SHP77 (cell line): ENCODE measurements at regions not wholly inside any gene's neighbourhood (a gene's known extent, or its start where the extent isn't known, plus 50 kb on each side); places are given as distances from the start of the nearest gene placed in this dataset.
"Not testable (repeated sequence)": the region's sequence is repeated elsewhere in the genome, so short reads cannot be mapped to it uniquely, and the experiment has no call there.

Experiments used
- DNase-seq, 2 experiments: peaks; one replicate each; lab custom pipeline; 2025; lab: John Stamatoyannopoulos, UW

GRCh38 chr5:128799945-128800344 lies 165.3 kb upstream of the SLC27A6 start:
- no peak for DNase-seq

GRCh38 chr5:128800377-128800776 lies 164.9 kb upstream of the SLC27A6 start:
- DNase-seq: no peak

- no peak for DNase-seq
Observed at GRCh38 chr5:128813317-128814070, 151.8 kb upstream of the SLC27A6 start.

GRCh38 chr5:128815201-128815600 lies 150.1 kb upstream of the SLC27A6 start:
- no peak for DNase-seq

- no peak for DNase-seq
Observed at GRCh38 chr5:128825826-128826225, 139.5 kb upstream of the SLC27A6 start.

- no peak for DNase-seq
Observed at GRCh38 chr5:128826275-128826674, 139.0 kb upstream of the SLC27A6 start.

- DNase-seq: no peak
Observed at GRCh38 chr5:128836571-128836970, 128.7 kb upstream of the SLC27A6 start.

GRCh38 chr5:128838623-128839022 lies 126.7 kb upstream of the SLC27A6 start:
- no peak for DNase-seq

GRCh38 chr5:128842241-128842640 lies 123.0 kb upstream of the SLC27A6 start:
- DNase-seq: no peak

- no peak for DNase-seq
Observed at GRCh38 chr5:128844354-128844923, 120.8 kb upstream of the SLC27A6 start.

- DNase-seq: no peak
Observed at GRCh38 chr5:128850049-128850448, 115.2 kb upstream of the SLC27A6 start.

GRCh38 chr5:128854931-128855330 lies 110.4 kb upstream of the SLC27A6 start:
- DNase-seq: no peak

- DNase-seq: no peak
Observed at GRCh38 chr5:128857076-128857677, 108.1 kb upstream of the SLC27A6 start.

GRCh38 chr5:128858995-128859394 lies 106.3 kb upstream of the SLC27A6 start:
- DNase-seq: no peak

GRCh38 chr5:128861155-128861554 lies 104.1 kb upstream of the SLC27A6 start:
- not testable (repeated sequence) for DNase-seq

GRCh38 chr5:128869970-128870369 lies 95.3 kb upstream of the SLC27A6 start:
- no peak for DNase-seq

- no peak for DNase-seq
Observed at GRCh38 chr5:128870373-128870772, 94.9 kb upstream of the SLC27A6 start.

- DNase-seq: no peak
Observed at GRCh38 chr5:128870923-128871322, 94.4 kb upstream of the SLC27A6 start.

- no peak for DNase-seq
Observed at GRCh38 chr5:128876569-128877382, 88.5 kb upstream of the SLC27A6 start.

GRCh38 chr5:128877476-128877875 lies 87.8 kb upstream of the SLC27A6 start:
- DNase-seq: no peak

- no peak for DNase-seq
Observed at GRCh38 chr5:128881502-128882018, 83.7 kb upstream of the SLC27A6 start.

GRCh38 chr5:128885649-128886255 lies 79.5 kb upstream of the SLC27A6 start:
- no peak for DNase-seq
